CD4-positive, alpha-beta T cell treated with Interleukin-1 beta for 1 hour (primary cell): ENCODE measurements at regions not wholly inside any gene's neighbourhood (a gene's known extent, or its start where the extent isn't known, plus 50 kb on each side); places are given as distances from the start of the nearest gene placed in this dataset.

ENCODE experiments used
- DNase-seq, 2 donors: peaks; one replicate each; pipeline ENCODE4 v3.0.0-alpha.2; 2020 to 2022

DNA sequence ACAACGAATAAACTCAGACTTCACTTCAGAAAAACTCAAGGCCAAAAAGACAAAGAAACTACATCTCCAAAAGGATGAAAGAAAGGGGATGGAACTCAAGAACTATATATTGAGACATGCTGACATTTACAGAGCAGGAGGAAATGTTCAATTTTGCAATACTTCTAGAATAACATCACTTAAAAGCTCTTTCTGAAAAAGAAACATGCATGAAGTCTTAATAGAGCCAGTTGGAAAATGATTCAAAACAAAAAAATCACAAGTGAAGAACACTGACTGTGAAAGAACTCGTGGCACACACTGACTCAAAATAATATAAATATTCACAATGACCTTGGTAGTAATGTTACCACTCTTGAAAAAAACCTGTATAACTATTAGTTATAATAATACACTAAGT is 267.8 kb upstream of the NREP start:
- no peak for DNase-seq

DNA sequence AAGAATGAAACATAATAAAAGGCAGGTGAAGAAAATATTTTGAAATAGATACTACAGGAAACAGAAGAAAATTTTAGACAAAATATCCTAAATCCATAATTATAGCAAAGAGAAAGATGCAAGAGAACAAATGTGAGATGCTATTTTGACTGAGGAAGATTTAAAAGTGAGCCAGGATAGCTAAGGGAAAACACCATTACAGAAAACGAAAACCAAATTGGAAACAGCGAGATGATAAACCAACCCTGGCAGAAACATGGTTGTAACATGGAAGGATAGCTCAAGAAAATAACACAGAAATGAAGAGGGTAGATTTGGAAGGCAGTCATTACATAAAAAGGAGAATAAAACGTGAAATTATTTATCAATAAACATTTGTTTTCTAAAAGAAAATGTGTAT is 267.2 kb upstream of the NREP start:
- DNase-seq: no peak

DNA sequence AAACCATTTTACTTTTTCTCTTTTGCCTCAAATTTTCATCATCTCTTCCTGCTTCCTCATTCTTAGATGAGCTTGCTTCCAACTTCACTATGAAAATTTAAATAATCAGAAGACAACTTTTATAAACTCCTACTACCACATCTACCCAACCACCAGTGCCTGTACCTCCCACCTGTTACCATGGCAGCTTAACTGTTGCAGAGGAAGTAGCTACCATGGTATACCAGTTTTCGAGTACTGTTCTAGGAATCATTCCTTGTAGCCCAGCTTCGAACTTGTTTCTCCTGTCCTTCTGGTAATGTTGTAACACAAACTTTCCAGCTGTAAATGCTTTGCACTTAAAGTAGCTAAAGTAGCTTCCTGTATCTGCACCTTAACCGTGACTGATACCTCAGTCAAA is 266.8 kb upstream of the NREP start:
- no peak for DNase-seq

DNA sequence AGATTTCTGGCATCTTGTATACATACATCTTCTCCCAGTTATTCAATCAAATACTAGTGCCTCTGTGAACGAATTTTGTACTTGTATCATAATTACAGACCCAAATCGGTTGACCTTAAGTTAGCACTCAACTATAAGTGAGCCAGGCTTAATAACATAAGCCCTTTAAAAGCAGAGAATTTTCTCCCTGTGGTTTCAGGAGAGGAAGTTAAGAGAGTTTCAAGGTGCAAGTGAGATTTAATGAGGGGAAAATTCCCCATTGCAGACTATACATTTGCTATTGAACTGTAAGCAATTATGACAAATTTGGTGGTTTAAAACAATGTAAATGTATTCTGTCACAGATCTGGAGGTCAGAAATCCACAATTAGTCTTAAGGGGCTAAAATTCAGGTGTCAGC is 261.9 kb upstream of the NREP start:
- DNase-seq: no peak

DNA sequence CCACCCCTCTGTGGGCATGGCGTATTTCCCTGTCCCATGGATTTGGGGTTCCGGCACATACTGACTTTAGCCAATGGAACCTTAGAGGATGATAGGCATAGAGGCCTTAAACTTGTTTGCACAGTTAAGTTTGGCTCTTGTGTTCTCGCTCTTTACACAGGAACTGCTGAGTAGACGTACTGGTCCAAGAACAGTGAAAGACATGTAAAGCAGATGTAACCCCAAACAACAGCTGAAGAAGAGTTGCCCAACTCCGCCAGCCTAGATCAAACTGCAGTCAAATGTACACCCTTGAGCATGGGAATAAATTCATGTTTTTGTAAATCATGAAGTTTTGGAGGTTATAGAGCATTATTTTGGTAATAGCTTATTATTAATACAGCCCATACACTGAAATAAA is 260.0 kb upstream of the NREP start:
- DNase-seq: no peak

GRCh38 chr5:112014783-112015395 is 257.9 kb upstream of the NREP start:
- no peak for DNase-seq

DNA sequence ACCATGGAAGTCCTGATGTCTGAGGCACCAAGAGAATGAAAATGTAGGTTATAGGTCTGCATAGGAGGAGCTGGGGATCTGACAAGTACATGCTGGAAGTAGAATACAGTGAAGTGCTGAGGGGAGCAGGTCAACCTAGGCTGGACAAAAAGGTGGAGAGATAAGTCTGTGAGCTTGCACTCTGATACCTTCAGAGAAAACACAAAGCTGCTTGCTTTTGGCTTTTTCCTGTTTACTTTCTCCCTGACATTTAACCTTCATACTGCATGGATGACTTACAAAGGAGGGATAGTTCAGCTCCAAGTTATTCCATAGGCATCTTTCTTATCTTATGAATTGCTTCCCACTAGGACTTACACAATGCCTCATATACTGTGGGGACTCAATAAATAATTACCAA is 256.7 kb upstream of the NREP start:
- no peak for DNase-seq

GRCh38 chr5:112012104-112012503 is 255.1 kb upstream of the NREP start:
- DNase-seq: no peak

DNA sequence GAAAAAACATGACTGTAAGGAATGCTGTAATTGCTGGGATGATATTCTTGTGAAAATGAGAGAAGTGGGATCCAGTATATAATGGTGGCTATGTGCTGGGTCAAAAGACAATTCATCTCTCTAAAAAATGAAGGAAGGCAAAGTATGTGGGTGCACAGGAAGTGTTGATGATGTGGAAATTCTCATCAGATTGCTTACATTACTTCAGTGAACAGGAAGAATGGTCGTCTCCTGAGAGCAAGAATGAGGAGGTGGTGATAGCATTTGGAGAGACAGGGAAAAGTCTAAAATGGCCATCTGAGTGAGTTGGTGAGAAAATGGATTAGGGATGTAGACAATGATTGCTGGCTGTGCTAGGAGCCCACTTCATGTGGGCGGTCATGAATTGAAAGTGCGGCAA is 253.5 kb upstream of the NREP start:
- no peak for DNase-seq

- DNase-seq: no peak
Observed at GRCh38 chr5:112006721-112007120, 249.7 kb upstream of the NREP start.

DNA sequence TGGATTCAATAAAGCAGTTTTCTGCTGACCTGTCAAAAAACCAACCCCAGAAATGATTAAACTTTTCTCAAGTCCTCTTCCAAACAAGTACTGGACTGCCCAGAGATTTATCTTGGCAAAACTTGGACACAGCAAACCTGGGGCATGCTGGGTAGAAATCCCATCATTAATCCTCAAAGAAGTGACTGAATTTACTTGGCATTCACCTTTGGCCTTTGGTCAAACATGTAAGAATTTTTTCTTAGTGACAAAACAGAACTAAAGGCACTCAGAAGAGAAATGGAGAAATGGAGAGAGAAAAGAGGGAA is 248.6 kb upstream of the NREP start:
- DNase-seq: no peak

GRCh38 chr5:112004867-112005622 is 248.1 kb upstream of the NREP start:
- DNase-seq: no peak

DNA sequence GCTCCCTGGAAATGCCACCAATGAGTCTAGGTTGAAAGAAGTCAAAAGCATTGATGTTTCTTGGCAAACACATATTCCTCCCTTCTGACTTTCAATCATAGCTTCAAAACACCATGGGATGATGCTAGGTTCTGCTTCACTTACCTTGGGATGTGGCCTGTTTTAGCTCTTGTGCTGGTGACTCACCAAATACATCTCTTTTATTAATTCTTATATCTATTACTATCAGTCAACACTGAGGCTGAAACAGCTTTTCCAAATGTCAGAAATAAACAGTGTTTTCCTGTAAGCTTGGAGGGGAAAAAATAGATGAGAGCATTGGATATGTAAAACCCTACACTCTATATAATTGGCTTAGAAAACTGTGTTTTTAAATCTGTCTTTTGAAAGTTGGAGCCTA is 245.4 kb upstream of the NREP start:
- DNase-seq: no peak

DNA sequence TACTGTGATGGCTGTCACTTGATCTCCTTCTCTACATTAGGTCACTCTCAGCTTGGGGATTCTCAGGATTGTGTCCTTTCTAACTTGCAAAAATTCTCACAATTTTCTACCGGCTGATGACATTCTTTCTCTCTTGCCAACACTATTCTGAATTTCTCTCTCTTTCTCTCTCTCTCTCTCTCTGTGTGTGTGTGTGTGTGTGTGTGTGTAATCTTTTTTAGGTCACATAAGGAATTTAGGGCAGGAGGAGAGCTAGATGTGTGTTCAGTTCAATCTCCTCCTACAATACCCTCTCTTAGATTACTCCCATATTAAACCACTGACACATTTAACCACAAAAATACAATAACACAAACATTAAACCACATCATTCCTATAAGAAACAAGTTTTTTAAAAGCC is 242.3 kb upstream of the NREP start:
- DNase-seq: no peak

- no peak for DNase-seq
Observed at GRCh38 chr5:111998871-111999270, 241.9 kb upstream of the NREP start.

- DNase-seq: no peak
Observed at GRCh38 chr5:111997711-111998110, 240.7 kb upstream of the NREP start.

- no peak for DNase-seq
Observed at GRCh38 chr5:111997308-111997707, 240.3 kb upstream of the NREP start.

- no peak for DNase-seq
Observed at GRCh38 chr5:111996574-111996973, 239.6 kb upstream of the NREP start.

DNA sequence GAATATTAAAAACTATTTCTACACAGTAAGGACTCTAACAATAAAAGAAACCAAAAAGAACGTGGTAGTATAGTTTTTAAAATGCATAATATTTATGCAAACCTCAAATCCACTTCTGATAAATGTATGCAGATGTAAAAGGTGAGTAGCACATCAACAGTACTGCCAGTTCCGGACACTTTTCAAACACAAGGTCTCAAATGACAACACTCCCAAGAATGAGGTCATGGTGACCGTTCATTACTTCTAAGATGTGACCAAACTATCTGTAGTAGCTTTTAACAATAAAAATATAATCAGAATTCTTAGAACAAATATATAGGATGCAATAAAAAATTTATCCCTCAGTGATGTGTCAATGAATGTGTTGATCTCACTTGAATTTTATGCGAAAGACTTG is 238.7 kb upstream of the NREP start:
- no peak for DNase-seq

DNA sequence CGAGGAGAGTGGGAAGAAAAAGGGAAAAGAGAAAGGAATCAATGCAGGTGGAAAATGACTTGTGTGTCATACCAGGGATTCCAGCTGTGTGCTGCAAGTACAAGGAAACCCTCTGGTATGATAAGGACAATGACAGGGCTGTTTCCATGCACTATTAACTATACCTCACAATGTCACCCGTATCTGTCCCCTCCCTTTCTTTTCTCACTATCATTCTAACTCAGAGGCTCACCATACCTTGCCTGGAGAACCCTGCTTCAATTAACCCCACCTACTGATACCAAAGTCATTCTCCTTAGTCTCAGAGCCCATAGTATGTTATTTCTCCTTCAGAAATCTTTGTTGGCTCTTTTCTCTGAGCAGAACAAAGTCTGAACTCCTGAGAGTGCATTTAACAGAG is 236.2 kb upstream of the NREP start:
- DNase-seq: no peak

DNA sequence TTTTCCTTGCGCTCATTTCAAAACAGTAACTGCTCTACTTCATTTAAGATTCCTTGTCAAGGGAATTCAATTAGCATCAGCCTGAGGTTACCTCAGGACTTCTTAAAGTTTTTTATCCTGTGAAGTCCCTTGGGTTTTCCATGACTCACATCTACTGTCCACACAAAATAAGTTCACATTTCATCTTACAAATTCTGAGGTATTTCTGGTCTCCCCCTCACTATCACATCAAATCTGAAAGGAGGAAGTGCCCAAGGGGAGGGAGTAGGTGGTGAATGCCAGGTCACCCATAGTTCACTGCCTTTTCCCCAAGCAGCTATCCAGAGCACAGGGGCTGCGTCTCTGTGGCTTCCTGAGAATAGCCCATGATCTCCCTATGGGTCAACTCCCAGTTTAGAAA is 227.1 kb upstream of the NREP start:
- DNase-seq: no peak

GRCh38 chr5:111983459-111983858 is 226.5 kb upstream of the NREP start:
- DNase-seq: no peak

DNA sequence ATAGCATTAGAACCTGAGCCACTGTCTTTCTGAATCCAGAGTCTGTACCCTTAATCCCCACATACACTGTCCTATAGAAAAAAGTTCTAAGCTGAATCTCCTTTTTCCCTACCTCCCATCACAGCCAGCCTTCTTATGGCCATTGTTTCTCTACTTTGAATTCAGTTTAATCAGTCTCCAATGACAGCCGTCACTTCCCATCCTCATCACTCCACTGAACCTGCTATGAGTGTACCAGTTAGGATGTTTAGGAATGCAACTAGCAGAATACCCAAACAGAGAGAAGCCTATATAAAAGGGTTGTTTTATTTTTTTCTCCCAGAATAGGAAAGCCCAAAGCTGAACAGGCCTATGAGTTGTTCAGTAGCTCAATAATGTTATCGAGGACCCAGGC is 220.4 kb upstream of the NREP start:
- DNase-seq: no peak

DNA sequence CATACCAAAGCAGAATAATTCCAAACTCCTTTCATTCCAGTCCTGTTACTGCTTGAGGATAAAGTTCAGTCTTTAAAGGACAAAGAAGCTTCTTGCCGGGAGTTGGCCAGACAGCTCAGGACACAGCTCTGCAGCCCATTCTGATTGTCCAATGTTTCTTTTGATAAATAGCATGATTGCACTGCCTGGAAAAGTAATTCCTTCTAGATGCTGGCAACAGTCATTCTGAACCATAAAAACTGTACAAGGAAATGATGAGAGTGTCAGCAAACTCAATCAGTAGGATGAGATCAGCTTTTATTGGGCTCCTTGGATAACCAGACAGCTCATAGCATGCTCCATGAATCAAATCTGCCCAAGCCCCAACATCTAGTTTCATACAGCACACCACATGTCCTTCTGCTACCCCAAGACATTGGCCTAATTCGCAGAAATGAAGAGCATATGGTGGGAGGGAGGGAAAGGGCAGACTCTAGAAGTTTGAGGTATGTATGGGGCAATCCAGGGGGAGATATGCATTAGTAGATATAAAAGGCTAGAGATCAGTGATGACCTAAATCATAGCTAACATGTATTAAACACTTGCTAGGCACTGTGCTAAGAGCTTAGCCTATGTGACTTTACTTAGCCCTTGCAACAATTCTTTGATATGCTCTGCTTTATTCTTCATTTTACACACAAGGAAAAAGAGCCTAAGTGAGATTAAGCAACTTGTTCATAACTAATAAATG is 219.9 kb upstream of the NREP start:
- DNase-seq: no peak

- DNase-seq: no peak
Observed at GRCh38 chr5:111975133-111975532, 218.1 kb upstream of the NREP start.
